Thyroid gland (tissue), 4 donors: ENCODE measurements at regions not wholly inside any gene's neighbourhood (a gene's known extent, or its start where the extent isn't known, plus 50 kb on each side); places are given as distances from the start of the nearest gene placed in this dataset.

Experiments
- POLR2A ChIP-seq, 2 donors: fragments of 450-650 bp; IDR thresholded peaks; one replicate each; pipeline ENCODE4 v1.6.1; 2017; ENCODE audit warnings: antibody characterized with exemption in 2 of 2, mild to moderate bottlenecking in 2 of 2, moderate library complexity in 1 of 2
- TF ChIP-seq, protein P1 (sequence below), 6 experiments: fragments of 200-600 bp in 3 of 6; fragments of 450-650 bp in 3 of 6; sonication (generic) in 3 of 6; IDR thresholded peaks; one replicate each; pipeline ENCODE4 v1.5.1; 2016 to 2019; ENCODE audit warnings: antibody characterized with exemption in 6 of 6, mild to moderate bottlenecking in 2 of 6, inconsistent platforms in 1 of 6, moderate library complexity in 1 of 6

DNA sequence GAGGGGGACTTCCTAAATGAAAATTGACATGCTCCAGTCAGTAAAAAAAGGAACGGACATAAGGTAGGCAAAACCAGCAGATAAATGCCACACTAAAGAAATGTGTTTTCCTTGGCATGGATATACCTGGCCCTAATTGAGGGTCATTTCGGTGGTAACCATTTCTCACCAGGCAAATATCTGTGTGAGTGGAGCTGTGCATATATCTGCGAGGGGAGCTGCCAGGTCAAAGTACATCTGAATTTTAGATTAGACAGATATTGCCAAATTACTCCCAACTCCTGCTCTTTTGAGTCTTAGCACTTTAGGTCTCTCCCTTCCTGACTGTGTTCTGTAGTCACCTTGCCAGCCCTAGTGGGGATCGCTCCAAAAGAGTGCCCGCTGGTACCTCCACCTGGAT, 204.2 kb downstream of the SH3BP4 start:
- TF ChIP-seq, protein P1, sequence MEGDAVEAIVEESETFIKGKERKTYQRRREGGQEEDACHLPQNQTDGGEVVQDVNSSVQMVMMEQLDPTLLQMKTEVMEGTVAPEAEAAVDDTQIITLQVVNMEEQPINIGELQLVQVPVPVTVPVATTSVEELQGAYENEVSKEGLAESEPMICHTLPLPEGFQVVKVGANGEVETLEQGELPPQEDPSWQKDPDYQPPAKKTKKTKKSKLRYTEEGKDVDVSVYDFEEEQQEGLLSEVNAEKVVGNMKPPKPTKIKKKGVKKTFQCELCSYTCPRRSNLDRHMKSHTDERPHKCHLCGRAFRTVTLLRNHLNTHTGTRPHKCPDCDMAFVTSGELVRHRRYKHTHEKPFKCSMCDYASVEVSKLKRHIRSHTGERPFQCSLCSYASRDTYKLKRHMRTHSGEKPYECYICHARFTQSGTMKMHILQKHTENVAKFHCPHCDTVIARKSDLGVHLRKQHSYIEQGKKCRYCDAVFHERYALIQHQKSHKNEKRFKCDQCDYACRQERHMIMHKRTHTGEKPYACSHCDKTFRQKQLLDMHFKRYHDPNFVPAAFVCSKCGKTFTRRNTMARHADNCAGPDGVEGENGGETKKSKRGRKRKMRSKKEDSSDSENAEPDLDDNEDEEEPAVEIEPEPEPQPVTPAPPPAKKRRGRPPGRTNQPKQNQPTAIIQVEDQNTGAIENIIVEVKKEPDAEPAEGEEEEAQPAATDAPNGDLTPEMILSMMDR (IDR thresholded peaks at IDR 0.05) = no peak
- no peak for TF ChIP-seq POLR2A (IDR thresholded peaks at IDR 0.05)
